ENCODE measurements at regions not wholly inside any gene's neighbourhood (a gene's known extent, or its start where the extent isn't known, plus 50 kb on each side); places are given as distances from the start of the nearest gene placed in this dataset.

- in situ Hi-C loops (cut with HindIII; ENCODE audit: low sequenced_read_pairs), result no loop called here
Observed at GRCh38 chr2:18342901-18343300, 217.6 kb downstream of the RDH14 start.

GRCh38 chr2:18339326-18339725, 221.1 kb downstream of the RDH14 start:
- in situ Hi-C loops (cut with HindIII; ENCODE audit: low sequenced_read_pairs), result no loop called here

GRCh38 chr2:18336975-18337374, 223.5 kb downstream of the RDH14 start:
- in situ Hi-C loops (cut with HindIII; ENCODE audit: low sequenced_read_pairs), result no loop called here

- in situ Hi-C loops (cut with HindIII; ENCODE audit: low sequenced_read_pairs), result no loop called here
Observed at GRCh38 chr2:18332477-18332876, 228.0 kb downstream of the RDH14 start.

- in situ Hi-C loops (cut with HindIII; ENCODE audit: low sequenced_read_pairs), result no loop called here
Observed at GRCh38 chr2:18325118-18325517, 235.3 kb downstream of the RDH14 start.

- in situ Hi-C loops (cut with HindIII; ENCODE audit: low sequenced_read_pairs), result no loop called here
Observed at GRCh38 chr2:18319987-18320386, 240.5 kb downstream of the RDH14 start.

GRCh38 chr2:18317017-18317416, 243.4 kb downstream of the RDH14 start:
- in situ Hi-C loops (cut with HindIII; ENCODE audit: low sequenced_read_pairs), result no loop called here

GRCh38 chr2:18312818-18313217, 247.6 kb downstream of the RDH14 start:
- in situ Hi-C loops (cut with HindIII; ENCODE audit: low sequenced_read_pairs), result no loop called here

GRCh38 chr2:18311420-18312195, 248.8 kb downstream of the RDH14 start:
- in situ Hi-C loops (cut with HindIII; ENCODE audit: low sequenced_read_pairs), result no loop called here

- in situ Hi-C loops (cut with HindIII; ENCODE audit: low sequenced_read_pairs), result no loop called here
Observed at GRCh38 chr2:18309627-18310026, 250.8 kb downstream of the RDH14 start.

GRCh38 chr2:18309188-18309587, 251.3 kb downstream of the RDH14 start:
- in situ Hi-C loops (cut with HindIII; ENCODE audit: low sequenced_read_pairs), result no loop called here

GRCh38 chr2:18304849-18305248, 255.6 kb downstream of the RDH14 start:
- in situ Hi-C loops (cut with HindIII; ENCODE audit: low sequenced_read_pairs), result no loop called here

- in situ Hi-C loops (cut with HindIII; ENCODE audit: low sequenced_read_pairs), result no loop called here
Observed at GRCh38 chr2:18301421-18302139, 258.9 kb downstream of the RDH14 start.

- in situ Hi-C loops (cut with HindIII; ENCODE audit: low sequenced_read_pairs), result no loop called here
Observed at GRCh38 chr2:18299423-18300212, 260.8 kb downstream of the RDH14 start.

- in situ Hi-C loops (cut with HindIII; ENCODE audit: low sequenced_read_pairs), result no loop called here
Observed at GRCh38 chr2:18297534-18298058, 262.9 kb downstream of the RDH14 start.

- in situ Hi-C loops (cut with HindIII; ENCODE audit: low sequenced_read_pairs), result no loop called here
Observed at GRCh38 chr2:18290386-18290785, 270.1 kb downstream of the RDH14 start.

GRCh38 chr2:18286897-18287296, 273.6 kb downstream of the RDH14 start:
- in situ Hi-C loops (cut with HindIII; ENCODE audit: low sequenced_read_pairs), result no loop called here

GRCh38 chr2:18284331-18284730, 276.1 kb downstream of the RDH14 start:
- in situ Hi-C loops (cut with HindIII; ENCODE audit: low sequenced_read_pairs), result no loop called here

- in situ Hi-C loops (cut with HindIII; ENCODE audit: low sequenced_read_pairs), result no loop called here
Observed at GRCh38 chr2:18282026-18282425, 278.4 kb downstream of the RDH14 start.

- in situ Hi-C loops (cut with HindIII; ENCODE audit: low sequenced_read_pairs), result no loop called here
Observed at GRCh38 chr2:18276583-18277075, 283.8 kb downstream of the RDH14 start.

GRCh38 chr2:18273205-18273604, 287.2 kb downstream of the RDH14 start:
- in situ Hi-C loops (cut with HindIII; ENCODE audit: low sequenced_read_pairs), result no loop called here
